ENCODE measurements at regions not wholly inside any gene's neighbourhood (a gene's known extent, or its start where the extent isn't known, plus 50 kb on each side); places are given as distances from the start of the nearest gene placed in this dataset.
A peak's percentile ranks its signal among the peaks of the same experiment; 100 is the strongest.

DNA sequence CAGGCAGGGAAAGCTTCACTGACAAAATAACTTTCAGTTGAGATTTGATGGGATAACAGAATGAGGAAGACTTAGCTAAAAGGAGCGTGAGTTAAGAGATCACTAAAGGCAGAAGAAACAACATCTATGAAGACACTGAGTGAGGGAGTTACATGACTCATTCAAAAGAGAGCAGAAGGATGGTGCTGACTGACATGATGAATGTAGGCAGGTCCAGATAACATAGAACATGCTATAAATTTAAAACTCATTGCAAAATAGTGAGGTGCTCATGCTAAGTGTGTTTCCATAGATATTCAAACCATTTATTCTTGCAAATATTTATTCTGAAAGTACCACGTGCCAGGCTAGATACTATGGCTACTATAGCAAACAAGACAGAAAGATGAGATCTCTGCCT is 116.4 kb upstream of the DGKB start:
- H3K36me3 ChIP-seq (ENCODE audit: low read depth, low read length): no peaks in the 10 kb centered on the region
- BruUV-seq (replicated peaks): no TSS peak
- POLR2A ChIA-PET (ENCODE audit: unreplicated experiment): no interaction called here
- no peak overlapping the region for H3K9ac ChIP-seq (ENCODE audit: low read length)
- H4K20me1 ChIP-seq (ENCODE audit: low read length): no peaks in the 10 kb centered on the region
- no peaks in the 10 kb centered on the region for H3K27me3 ChIP-seq (ENCODE audit: low read length)
- ATAC-seq (no peak), DNase-seq (no peak)
- CTCF ChIA-PET: no interaction called here
- H3F3A ChIP-seq (ENCODE audit: low read length, unreplicated experiment): peaks cover 11% of the 10 kb centered on the region
- no peak overlapping the region for H3K27ac ChIP-seq (ENCODE audit: low read length)
- no peak overlapping the region for H2AFZ ChIP-seq (ENCODE audit: low read length)
- H3K4me1 ChIP-seq (ENCODE audit: insufficient read depth, low read length): peaks cover 21% of the 10 kb centered on the region
- no peak for TF ChIP-seq EZH2phosphoT487 (IDR thresholded peaks at IDR 0.05; ENCODE audit: borderline replicate concordance, low read length)
- no peak for TF ChIP-seq EZH2 (IDR thresholded peaks at IDR 0.05; ENCODE audit: low read length, unreplicated experiment)
- TF ChIP-seq, protein P1, sequence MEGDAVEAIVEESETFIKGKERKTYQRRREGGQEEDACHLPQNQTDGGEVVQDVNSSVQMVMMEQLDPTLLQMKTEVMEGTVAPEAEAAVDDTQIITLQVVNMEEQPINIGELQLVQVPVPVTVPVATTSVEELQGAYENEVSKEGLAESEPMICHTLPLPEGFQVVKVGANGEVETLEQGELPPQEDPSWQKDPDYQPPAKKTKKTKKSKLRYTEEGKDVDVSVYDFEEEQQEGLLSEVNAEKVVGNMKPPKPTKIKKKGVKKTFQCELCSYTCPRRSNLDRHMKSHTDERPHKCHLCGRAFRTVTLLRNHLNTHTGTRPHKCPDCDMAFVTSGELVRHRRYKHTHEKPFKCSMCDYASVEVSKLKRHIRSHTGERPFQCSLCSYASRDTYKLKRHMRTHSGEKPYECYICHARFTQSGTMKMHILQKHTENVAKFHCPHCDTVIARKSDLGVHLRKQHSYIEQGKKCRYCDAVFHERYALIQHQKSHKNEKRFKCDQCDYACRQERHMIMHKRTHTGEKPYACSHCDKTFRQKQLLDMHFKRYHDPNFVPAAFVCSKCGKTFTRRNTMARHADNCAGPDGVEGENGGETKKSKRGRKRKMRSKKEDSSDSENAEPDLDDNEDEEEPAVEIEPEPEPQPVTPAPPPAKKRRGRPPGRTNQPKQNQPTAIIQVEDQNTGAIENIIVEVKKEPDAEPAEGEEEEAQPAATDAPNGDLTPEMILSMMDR (conservative IDR thresholded peaks at IDR 0.05; ENCODE audit: low read depth, low read length): no peak
- H3K9me2 ChIP-seq (replicated peaks; ENCODE audit: low read length): no peaks in the 10 kb centered on the region
- no peak overlapping the region for H3K4me3 ChIP-seq (ENCODE audit: low read length)
- no peaks in the 10 kb centered on the region for H3K79me2 ChIP-seq (ENCODE audit: low read length)
- no peaks in the 10 kb centered on the region for H3K9me3 ChIP-seq (ENCODE audit: low read length)
- intact Hi-C loops (cut with micrococcal nuclease): loop anchor here (5.0 to 10.0 kb wide), 2 partner anchors 184 to 288 kb away; no protein-coding TSS in a partner anchor
- H3K4me2 ChIP-seq (ENCODE audit: low read length): no peak overlapping the region

DNA sequence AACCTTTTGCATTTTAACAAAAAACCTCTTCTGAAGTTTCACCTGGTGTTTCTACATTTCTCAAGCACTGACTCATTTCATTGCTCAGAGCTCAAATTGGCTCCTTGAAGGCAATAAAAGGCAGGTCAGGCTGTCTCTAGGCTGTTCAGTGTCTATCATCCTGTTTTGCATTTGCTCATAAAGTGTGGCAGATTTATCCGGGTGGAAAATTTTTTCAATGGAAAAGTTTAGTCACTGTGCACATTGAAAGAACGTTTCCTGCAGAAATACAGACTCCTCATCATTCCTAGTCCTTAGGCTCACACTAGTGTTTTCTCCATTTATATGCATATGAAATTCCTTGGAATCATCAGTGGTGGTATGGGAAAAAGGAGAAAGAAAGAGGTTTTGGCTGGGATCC is 114.2 kb upstream of the DGKB start:
- Histone ChIP-seq H3K9me3 (ENCODE audit: low read length) (no peaks in the 10 kb centered on the region), H4K20me1 (ENCODE audit: low read length) (no peaks in the 10 kb centered on the region), H3K4me3 (ENCODE audit: low read length) (peak overlapping the region; percentile 63; the same call in 1 of the 2 replicates), H3K36me3 (ENCODE audit: low read depth, low read length) (no peaks in the 10 kb centered on the region), H3K9ac (ENCODE audit: low read length) (peak overlapping the region; percentile 64), H3K9me2 (replicated peaks; ENCODE audit: low read length) (no peaks in the 10 kb centered on the region), H3K27ac (ENCODE audit: low read length) (peak overlapping the region; percentile 92), H3K4me1 (ENCODE audit: insufficient read depth, low read length) (peaks cover 21% of the 10 kb centered on the region), H2AFZ (ENCODE audit: low read length) (no peak overlapping the region), H3K27me3 (ENCODE audit: low read length) (no peaks in the 10 kb centered on the region), H3K4me2 (ENCODE audit: low read length) (peak overlapping the region; percentile 81), H3F3A (ENCODE audit: low read length, unreplicated experiment) (peaks cover 11% of the 10 kb centered on the region), H3K79me2 (ENCODE audit: low read length) (no peaks in the 10 kb centered on the region)
- TF ChIP-seq EZH2phosphoT487 (IDR thresholded peaks at IDR 0.05; ENCODE audit: borderline replicate concordance, low read length) (no peak), EZH2 (IDR thresholded peaks at IDR 0.05; ENCODE audit: low read length, unreplicated experiment) (no peak)
- TF ChIP-seq, protein P1 (conservative IDR thresholded peaks at IDR 0.05; ENCODE audit: low read depth, low read length): no peak
- intact Hi-C loops (cut with micrococcal nuclease): loop anchor here (1.0 to 10.0 kb wide), 9 partner anchors 24 to 318 kb away; no protein-coding TSS in a partner anchor
- ChIA-PET CTCF (interaction anchor here (0.5 to 2.1 kb wide), 19 partner anchors 9 to 1722 kb away, joined by 3 to 28 read pairs (median 7); no protein-coding TSS in a partner anchor), POLR2A (ENCODE audit: unreplicated experiment) (no interaction called here)
- peak; percentile 93 for DNase-seq
- BruUV-seq (replicated peaks): no TSS peak
- peak; percentile 86 for ATAC-seq

DNA sequence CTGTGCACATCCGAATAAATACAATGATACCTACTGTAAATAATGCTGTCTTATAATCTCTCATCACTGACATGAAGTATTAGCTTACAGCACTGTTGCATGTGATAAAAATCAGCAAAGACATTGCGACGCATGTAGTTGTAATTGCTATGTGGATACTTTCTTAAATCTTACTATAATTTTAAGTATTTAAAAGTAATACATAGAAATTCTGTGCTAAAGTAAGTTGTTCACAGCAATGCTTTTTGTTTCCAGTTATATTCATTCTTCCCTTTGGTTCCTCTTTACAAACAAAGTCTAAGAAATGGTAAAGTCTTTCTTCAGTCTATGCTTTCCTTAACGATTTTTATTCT is 113.7 kb upstream of the DGKB start:
- intact Hi-C loops (cut with micrococcal nuclease): loop anchor here (1.0 to 10.0 kb wide), 9 partner anchors 25 to 317 kb away; no protein-coding TSS in a partner anchor
- Histone ChIP-seq H4K20me1 (ENCODE audit: low read length) (no peaks in the 10 kb centered on the region), H3K9me3 (ENCODE audit: low read length) (no peaks in the 10 kb centered on the region), H3K27me3 (ENCODE audit: low read length) (no peaks in the 10 kb centered on the region), H3K9ac (ENCODE audit: low read length) (peak overlapping the region; percentile 64), H3K79me2 (ENCODE audit: low read length) (no peaks in the 10 kb centered on the region), H3K4me3 (ENCODE audit: low read length) (peak overlapping the region; percentile 63; the same call in 1 of the 2 replicates), H3K27ac (ENCODE audit: low read length) (peak overlapping the region; percentile 92), H3K4me2 (ENCODE audit: low read length) (peak overlapping the region; percentile 81), H2AFZ (ENCODE audit: low read length) (no peak overlapping the region), H3K4me1 (ENCODE audit: insufficient read depth, low read length) (peaks cover 21% of the 10 kb centered on the region), H3K36me3 (ENCODE audit: low read depth, low read length) (no peaks in the 10 kb centered on the region), H3F3A (ENCODE audit: low read length, unreplicated experiment) (peaks cover 11% of the 10 kb centered on the region), H3K9me2 (replicated peaks; ENCODE audit: low read length) (no peaks in the 10 kb centered on the region)
- ChIA-PET CTCF (interaction anchor here (0.5 to 2.1 kb wide), 18 partner anchors 9 to 623 kb away, joined by 3 to 28 read pairs (median 7); no protein-coding TSS in a partner anchor), POLR2A (ENCODE audit: unreplicated experiment) (interaction anchor here (0.5 to 0.9 kb wide), 4 partner anchors 9 to 493 kb away, joined by 3 to 12 read pairs (median 4); no protein-coding TSS in a partner anchor)
- DNase-seq (no peak), ATAC-seq (peak; percentile 3; the same call in 1 of the 2 replicates)
- BruUV-seq (replicated peaks): no TSS peak
- TF ChIP-seq, protein P1 (conservative IDR thresholded peaks at IDR 0.05; ENCODE audit: low read depth, low read length): no peak
- TF ChIP-seq EZH2 (IDR thresholded peaks at IDR 0.05; ENCODE audit: low read length, unreplicated experiment): no peak
- no peak for TF ChIP-seq EZH2phosphoT487 (IDR thresholded peaks at IDR 0.05; ENCODE audit: borderline replicate concordance, low read length)
